Omental fat pad (tissue), 3 donors: ENCODE measurements at regions not wholly inside any gene's neighbourhood (a gene's known extent, or its start where the extent isn't known, plus 50 kb on each side); places are given as distances from the start of the nearest gene placed in this dataset.

Experiments used
- ATAC-seq: fragments of 150-250 bp; one replicate; pipeline ENCODE4 v1.9.1; 2016; ENCODE audit warnings: mild to moderate bottlenecking, moderate library complexity; ENCODE audit not compliant: low FRiP score
- DNase-seq: peaks from one replicate; pipeline ENCODE4 v3.0.0-alpha.2; 2019; ENCODE audit warnings: low spot score
- CTCF ChIP-seq, 3 donors: fragments of 450-650 bp; IDR thresholded peaks; one replicate each; pipeline ENCODE4 v1.5.1; 2016 to 2017; ENCODE audit warnings: antibody characterized with exemption in 3 of 3, mild to moderate bottlenecking in 3 of 3, moderate library complexity in 2 of 3

GRCh38 chr10:131795761-131796160 is 105.0 kb upstream of the PPP2R2D start:
- no peak for DNase-seq
- no peak for TF ChIP-seq CTCF (IDR thresholded peaks at IDR 0.05)
- no peak for ATAC-seq

GRCh38 chr10:131797626-131798025 is 103.2 kb upstream of the PPP2R2D start:
- DNase-seq (no peak), ATAC-seq (no peak)
- no peak for TF ChIP-seq CTCF (IDR thresholded peaks at IDR 0.05)

- ATAC-seq = no peak
- no peak for TF ChIP-seq CTCF (IDR thresholded peaks at IDR 0.05)
- DNase-seq = no peak
Measured at GRCh38 chr10:131799429-131799828, 101.4 kb upstream of the PPP2R2D start.

GRCh38 chr10:131802156-131802915 is 98.5 kb upstream of the PPP2R2D start:
- TF ChIP-seq CTCF (IDR thresholded peaks at IDR 0.05) = no peak
- DNase-seq (no peak), ATAC-seq (no peak)

GRCh38 chr10:131802996-131803395 is 97.8 kb upstream of the PPP2R2D start:
- ATAC-seq = no peak
- TF ChIP-seq CTCF (IDR thresholded peaks at IDR 0.05) = no peak

GRCh38 chr10:131803860-131804425 is 96.9 kb upstream of the PPP2R2D start:
- DNase-seq (no peak), ATAC-seq (no peak)
- no peak for TF ChIP-seq CTCF (IDR thresholded peaks at IDR 0.05)

More at GRCh38 chr10:131802996-131803395, 97.8 kb upstream of the PPP2R2D start:
- no peak for DNase-seq
